HG02623 (cell line): ENCODE measurements at regions not wholly inside any gene's neighbourhood (a gene's known extent, or its start where the extent isn't known, plus 50 kb on each side); places are given as distances from the start of the nearest gene placed in this dataset.

ENCODE experiments used
- ATAC-seq: cut with Tn5 transposase; IDR thresholded peaks from one replicate; pipeline ENCODE4 v1.9.1; 2021; ENCODE audit warnings: moderate library complexity; ENCODE audit not compliant: unreplicated experiment

DNA sequence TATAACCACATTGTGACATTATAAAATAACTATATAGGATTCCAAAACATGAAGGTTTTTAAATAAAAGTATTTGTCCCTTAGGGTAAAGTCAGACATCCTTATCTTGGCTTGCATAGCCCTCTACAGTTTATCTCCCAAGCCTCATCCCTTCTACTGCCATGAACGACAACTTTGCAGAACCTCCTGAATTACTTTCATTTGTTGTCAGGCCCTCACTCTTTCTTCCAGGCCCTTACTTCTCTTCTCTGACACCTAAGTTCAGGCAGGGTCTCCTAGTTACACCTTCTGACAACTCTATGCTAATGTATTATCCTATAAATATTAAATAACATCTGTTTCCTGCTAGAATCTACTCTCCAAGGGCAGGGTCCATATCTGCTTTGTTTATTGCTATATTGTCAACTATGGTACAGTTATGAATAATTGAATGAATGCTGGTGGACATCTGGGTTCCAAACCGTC is 115.7 kb upstream of the MDM1 start:
- no peak for ATAC-seq

DNA sequence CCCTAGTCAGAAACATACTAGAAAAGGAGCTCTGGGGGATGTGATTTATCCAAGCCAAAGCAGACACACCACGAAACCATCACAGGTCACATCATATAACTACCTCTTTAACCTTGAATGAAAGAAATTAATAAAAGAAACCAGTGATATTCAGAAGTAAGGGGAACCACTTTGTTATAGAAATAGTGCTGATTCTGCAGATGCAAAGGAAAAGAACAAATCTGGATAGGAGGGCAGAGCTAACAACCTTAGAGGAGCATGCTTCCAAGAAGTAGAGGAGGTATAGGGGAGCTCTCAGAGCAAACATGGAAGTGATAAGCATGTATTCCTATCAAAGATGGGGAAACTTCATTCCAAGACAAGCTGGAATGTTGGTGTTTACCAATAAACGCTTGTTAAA is 117.0 kb upstream of the MDM1 start:
- no peak for ATAC-seq

DNA sequence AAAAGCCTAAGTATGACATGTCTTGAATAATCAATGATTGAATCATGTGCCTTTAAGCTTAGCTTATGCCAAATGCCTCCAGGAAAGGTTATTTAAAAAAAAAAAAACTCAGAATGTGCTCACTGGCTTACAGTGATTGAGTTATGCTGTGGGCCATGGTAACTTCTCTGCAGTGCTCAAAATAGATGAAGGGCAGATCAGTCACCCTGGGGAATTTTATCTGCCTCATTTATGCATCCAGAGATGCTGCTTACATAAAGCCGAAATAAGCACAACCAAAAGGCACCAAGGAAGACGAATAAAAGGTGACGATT is 118.7 kb upstream of the MDM1 start:
- ATAC-seq: no peak

DNA sequence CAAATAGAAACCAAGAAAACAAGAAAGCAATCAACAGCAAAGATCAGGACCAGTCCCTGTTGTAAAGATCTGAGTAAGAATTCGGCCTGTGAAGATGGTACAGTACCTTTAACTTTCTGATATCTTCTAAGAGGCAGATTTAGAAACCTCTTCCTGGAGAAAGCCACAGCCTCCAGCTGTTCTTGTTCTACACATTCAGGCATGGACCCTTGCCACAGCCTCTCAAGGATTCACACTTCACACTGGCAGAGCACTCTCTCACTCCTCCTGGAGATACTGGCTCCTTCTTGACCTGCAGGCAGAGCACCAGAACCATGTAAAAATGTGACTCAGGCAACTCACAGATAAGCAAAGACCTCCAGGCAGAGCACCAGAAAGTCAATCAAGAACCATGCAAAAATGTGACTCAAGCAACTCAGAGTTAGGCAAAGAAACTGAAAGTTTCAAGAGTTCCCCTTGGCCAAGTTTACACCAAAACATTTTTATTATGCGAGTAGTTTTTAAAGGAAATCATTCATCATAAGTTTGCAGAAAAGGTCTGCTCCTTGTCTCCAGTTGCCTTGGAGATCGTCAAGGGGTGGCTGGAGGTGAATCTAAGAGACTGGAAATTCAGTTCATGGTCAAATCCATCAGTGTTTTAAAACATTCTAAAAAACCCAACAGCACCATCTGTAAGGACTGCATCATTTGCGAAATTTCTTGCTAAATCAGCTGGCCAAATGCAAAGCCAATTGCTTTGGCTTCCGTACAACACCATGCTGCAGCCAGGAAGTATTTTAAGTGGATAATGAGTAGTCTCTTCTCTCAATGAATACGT is 119.3 kb upstream of the MDM1 start:
- peak; percentile 64 for ATAC-seq

DNA sequence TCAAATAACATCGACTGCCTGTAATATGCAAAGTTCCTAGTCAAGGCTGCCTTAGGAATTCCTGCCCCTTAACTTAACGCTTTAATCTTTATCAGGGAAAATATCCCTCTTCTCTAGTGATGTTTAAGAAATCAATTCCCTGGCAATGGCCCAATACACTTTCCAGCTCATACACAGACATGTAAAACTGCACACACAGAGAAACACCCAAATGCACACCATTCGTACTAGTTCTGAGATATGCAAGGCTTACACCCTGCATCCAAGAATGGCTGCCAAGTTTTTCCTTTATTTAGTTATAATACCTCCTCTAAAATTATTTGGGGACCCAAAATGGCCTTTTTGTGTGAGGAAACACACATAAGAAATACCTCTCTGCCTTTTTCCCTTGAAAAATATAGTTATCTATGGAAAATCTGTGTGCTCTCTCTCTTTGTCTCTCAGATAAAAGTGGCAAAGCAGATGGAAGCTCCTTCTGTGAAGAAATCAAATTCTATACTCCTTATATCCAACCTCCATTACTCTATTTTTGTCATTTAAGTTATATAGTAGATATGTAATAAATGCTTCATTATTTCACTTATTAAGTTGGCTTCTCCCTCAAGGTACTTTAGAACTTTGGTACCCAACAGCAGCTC is 120.0 kb upstream of the MDM1 start:
- ATAC-seq: no peak

DNA sequence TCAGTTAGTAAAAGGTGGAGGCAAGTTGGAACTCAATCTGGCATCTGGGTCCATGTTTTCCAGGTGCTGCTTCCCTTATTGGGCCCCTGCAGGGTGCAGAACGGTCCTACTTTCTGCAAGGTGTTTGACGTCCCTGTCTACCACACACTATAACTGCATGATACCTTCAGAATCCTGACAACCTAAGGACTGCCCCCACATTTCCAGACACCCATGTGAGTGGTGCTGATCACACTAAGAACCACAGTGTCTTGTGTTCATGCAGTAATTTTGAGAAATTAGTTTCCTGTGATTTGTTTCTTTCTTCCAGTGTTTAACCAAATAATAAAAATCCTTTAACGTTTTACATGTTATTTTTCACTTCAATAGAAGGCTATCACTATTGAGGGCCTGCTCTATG is 121.1 kb upstream of the MDM1 start:
- ATAC-seq: no peak

DNA sequence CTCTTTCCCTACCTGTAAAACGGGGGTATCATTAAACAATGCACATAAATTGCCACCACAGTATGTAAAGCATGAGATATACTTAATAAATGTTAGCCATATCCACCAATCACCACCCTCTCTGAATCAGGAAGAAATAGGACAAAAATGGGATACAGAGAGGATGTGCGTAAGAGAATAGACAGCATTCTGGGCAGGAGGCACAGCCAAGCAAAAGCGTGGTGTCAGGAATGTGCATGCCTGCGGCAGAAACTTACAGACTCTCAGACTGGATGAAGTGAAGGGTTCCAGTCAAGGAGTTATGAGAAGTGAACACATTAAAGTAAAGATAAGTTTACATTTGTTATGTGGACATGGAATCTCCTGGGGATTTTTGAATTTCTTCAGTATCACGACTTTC is 121.7 kb upstream of the MDM1 start:
- ATAC-seq: no peak

DNA sequence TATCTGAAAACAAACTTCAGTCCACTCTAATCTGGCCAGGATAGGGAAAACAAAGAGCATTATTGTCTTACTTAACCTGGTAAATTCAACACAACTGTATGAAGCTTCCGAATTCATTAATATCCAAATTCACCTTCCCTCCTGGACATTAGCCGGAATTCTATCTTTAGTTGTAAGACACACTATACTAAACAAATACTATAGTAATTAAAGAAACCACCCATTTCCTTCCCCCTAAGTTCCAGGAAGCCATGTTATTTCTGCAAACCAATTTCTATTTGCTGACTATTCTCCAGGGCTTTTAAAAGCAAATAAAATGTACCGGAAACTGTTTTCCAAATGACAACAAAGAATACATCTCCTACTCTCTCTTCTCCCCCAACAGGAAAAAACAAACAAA is 122.7 kb upstream of the MDM1 start:
- ATAC-seq: no peak

DNA sequence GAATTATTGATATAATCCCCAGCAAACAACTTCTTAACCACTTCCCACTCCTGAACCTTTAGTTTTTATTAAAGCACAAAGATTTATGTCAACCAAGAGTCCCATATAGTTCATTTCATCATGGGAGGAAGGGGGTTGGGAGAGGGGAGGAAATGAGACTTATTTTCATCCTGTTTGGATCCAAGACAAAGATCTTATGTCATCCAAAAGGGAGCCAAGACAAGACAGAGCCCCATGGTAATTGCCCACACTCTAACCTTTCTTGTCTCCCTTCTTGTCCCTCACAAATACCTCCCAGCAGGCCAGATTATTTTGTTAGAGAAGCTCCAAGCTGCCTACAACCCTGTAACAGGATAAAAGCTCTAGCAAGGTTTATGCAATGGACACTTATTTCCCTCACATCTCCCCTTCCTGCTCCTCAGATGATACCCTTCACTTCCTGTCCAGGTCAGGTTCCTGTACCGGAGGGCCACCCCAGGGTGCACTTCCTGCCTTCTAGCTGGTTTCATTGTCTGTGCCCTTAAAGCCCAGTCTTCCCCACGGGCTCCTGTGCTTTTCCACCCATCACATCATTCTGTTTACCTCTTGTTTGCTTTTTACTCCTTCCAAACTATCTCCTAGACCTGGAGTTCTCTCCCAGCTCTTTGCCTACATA is 123.7 kb upstream of the MDM1 start:
- ATAC-seq: no peak

DNA sequence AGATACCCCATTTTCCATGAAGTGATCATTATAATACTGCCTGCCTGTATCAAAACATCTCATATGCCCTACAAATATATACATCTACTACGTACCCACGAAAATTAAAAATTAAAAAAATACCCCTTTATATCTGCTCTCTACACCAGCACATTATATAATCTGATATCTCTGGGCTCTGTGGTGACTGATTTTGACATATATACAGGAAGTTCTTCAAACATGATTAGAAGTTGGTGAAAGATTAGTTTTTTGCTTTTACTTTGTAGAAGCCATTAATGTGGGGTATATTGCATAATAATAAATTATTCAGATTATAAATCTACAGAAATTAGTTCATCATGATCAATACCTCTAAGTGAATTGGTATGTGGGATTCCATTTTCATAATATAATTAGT is 126.7 kb upstream of the MDM1 start:
- ATAC-seq: no peak

DNA sequence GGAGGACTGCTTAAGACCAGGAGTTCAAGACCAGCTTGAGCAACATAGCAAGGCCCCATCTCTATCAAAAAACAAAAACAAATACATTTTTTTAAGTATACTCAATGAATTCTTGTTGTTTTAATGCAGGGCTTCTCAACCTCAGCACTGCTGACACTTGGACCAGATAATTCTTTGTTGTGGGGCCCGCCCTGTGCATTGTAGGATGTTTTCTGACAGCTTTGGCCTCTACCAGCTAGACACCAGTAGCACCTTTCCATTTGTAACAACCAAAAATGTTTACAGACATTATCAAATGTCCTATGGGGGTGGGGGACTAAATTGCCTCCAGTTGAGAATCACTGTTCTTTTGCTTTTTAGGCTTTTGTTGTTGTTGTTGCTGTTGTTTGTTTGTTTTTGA is 128.1 kb upstream of the MDM1 start:
- no peak for ATAC-seq

DNA sequence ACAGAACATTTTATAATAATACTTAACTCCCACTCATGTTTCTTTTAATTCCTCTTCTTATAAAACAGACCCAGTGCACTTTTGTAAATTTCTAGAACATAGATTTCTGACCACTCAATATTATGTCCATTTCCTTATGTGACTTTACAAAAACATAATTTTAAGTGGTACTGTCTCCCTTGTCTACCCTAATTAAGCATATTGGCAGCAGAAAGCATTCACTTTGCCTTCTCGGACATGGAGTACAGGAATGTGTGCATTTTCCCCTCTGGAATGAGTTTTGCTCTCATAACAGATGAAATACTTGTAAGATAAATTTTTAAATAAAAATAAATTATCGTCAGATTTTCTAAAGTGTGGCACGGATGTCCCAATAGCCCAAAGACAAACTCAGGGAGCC is 129.5 kb upstream of the MDM1 start:
- no peak for ATAC-seq

DNA sequence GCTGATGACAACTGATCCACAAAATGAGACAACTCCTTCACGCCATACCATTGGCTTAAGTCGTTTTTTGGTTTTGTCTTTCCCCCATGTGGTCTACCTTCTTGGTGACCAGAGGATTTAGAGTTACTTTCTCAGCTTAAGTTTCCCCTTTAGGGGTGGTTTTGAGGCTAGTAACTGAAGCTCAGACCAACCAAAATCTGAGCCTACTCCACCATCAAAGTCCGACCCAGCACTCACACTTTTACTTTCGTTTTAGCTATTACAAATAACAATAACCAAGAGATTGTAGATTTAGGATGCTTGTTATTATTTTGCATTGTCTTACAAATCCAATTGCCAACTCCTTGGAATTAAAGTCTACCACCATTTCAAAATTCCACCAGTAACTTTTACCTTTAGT is 130.6 kb upstream of the MDM1 start:
- no peak for ATAC-seq

DNA sequence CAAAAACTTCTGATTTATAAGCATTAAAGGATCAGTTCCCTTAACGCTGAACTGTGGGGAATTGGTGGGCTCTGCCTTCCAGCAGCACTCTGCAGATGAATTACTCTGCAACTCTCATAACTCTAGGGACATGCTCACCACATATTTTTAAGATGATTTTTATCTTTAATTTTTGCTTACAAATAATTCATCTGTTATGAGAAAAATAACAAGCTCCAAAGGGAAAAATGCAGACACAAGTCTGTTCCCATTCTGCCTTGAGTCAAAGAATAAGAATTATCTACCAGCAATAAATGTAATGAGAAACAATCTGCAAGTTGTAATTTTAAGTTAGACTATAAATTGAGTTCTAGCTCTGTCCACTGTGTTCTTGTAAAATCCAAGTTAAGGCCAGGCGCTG is 133.1 kb upstream of the MDM1 start:
- no peak for ATAC-seq

DNA sequence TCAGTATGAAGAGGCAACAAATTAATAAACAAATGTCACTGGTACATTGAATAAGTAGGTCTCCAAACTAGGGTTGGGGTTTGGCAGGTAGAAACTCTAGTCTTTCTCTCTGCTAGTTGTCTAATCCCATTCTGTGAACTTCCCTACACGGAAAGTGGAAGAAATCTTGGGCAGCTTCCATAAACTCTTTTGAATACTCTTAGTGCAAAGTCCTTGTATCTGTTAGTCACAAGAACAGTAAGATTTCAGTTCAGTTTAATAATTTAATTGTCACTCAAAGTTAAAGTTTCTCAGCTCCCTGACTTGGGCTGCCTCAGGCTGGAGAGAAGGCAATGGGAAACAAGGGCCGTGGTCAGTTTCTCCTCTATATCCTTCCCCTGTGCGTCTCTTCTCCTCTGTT is 135.4 kb upstream of the MDM1 start:
- ATAC-seq: no peak

DNA sequence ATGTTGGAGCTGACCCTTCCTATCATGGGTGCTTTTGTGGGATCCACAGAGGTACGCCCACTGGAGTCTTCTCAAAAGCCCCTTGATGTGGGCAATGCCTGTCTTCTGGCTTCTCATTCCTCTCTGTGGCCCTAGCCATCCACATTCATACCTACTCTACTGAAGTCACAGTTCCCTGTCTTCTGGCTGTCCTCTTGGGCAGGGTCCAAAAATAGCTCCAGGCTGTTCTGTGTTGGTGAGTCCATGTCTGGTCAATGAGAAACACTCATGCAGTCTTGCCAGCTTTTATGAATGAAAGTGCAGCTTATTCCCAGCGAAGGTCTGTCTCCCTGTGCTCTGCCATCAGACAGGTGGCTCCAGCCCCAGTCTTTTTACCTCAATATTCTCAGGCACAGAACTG is 135.9 kb upstream of the MDM1 start:
- no peak for ATAC-seq

DNA sequence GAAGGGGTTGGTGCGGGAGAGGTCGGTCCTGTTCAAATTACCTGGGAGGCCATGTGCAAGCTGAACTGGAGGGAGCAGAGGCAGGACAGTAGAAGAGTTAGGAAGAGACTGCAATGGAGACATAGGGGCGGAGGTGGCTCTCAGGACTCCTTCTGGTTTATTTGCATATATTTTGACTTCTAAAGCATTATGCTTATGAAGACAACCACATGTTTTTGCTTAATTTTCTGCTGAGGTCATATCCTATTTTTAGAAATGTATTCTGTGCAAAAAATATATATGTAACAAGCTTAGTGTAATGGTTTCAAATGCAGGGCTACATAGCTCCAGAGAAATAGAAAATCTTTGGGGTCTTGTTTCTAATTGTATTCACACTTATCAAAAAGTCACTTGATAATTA is 137.0 kb upstream of the MDM1 start:
- no peak for ATAC-seq

DNA sequence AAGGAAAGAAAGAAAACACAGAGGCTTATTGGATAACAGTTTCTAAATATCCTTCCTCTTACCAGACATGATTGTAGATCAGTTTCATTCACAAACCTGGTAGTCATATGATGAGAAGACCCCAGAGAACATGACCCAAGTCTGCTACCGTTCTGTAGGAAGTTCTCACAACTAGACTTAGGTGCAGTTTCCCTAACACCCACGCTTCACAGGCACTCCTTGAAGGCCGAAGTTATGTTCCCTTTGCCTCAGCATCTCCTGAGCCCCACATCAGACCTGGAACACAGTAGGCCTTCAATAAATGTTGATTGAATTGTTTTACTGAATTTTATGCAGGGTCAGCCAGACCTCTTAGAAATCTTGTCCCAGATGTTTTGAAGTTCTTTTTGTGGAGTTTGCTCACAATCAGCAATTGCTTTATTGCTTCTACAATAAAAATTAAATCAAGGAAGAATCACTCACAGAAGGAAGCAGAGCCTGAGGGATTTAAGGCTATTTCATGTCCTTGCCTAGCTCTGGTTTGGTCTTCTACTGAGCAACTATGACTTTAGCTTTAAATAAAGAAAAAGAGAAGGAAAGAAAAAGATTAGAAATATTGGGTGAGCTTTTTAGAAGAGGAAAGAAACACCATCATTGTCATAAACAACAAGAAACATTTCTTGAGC is 138.6 kb upstream of the MDM1 start:
- ATAC-seq: no peak

DNA sequence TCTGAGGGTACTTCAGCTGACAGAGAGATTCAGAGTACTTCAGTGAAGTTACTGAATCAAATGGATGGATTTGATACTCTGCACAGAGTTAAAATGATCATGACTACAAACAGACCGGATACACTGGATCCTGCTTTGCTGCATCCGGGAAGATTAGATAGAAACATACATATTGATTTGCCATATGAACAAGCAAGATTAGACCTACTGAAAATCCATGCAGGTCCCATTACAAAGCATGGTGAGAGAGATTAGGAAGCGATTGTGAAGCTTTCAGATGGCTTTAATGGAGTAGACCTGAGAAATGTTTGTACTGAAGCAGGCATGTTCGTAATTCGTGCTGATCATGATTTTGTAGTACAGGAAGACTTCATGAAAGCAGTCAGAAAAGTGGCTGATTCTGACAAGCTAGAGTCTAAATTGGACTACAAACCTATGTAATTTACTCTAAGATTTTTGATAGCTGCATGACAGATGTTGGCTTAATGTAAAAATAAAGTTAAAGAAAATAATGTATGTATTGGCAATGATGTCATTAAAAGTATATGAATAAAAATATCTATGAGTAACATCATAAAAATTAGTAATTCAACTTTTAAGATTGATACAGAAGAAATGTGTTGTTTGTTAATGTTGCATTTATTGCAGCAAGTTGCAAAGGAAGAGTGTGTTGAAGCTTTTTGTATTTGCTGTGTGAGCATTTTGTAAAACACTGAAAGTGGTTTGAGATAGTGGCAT is 136.1 kb upstream of the RAP1B start:
- ATAC-seq: no peak

DNA sequence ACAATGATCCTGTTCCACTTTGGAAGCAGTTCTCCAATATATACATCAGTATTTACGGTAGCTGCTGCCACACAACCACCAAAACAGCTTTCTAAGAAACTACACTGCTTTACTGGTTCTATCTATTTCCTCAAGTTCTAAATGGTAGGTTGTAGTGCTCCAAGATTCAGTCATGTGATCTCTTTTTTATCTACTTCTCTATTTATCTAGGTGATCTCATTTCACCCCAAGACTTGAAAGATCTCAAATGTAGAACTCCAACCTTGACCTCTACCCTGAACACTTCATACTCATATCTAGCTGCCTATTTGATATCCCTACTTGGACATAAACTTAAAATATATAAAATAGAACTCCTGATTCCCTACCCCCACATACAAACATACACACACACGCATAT is 133.9 kb upstream of the RAP1B start:
- ATAC-seq: no peak

DNA sequence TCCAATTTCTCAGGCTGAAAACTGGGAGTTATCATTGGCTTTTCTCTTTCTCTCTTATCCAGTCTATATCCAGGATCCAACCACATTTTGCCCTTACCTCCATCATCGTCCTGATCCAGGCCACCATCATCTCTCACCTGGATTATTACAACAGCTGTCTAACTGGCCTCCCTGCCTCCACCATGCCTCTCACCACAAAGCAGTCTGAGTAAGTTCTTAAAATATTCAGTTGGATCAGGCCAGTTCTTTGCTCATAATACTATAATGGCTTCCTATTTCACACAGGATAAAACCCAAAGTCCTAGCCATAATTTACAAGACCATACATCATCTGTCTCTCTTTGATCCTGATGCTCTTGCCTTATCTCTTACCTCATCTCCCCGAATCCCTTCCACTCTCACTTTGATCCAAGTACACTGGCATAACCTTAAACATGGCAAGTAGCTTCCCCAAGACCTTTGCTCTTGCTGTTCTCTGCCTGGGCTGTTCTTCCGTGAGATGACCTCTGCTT is 133.4 kb upstream of the RAP1B start:
- no peak for ATAC-seq
